H1 (cell line): ENCODE measurements at regions not wholly inside any gene's neighbourhood (a gene's known extent, or its start where the extent isn't known, plus 50 kb on each side); places are given as distances from the start of the nearest gene placed in this dataset.
"Not testable (repeated sequence)": the region's sequence is repeated elsewhere in the genome, so short reads cannot be mapped to it uniquely, and the experiment has no call there.

Experiments
- CHD2 ChIP-seq: IDR thresholded peaks from 2 replicates; pipeline ENCODE4 v1.6.1; 2012; ENCODE audit warnings: low read length, improper control_type of control experiment
- CTCF ChIP-seq, 3 experiments: IDR thresholded peaks; 1 replicate in 2 of 3; 2 replicates in 1 of 3; pipeline versions ENCODE4 v1.5.1 to v1.6.1; 2011; ENCODE audit warnings: low read length in 3 of 3, mild to moderate bottlenecking in 3 of 3, inconsistent platforms in 2 of 3, low read depth in 1 of 3, moderate library complexity in 1 of 3; ENCODE audit not compliant: insufficient read depth in 1 of 3; ENCODE audit errors: control extremely low read depth in 1 of 3
- EZH2 ChIP-seq: fragments of 200-600 bp; sonication (generic); IDR thresholded peaks from 2 replicates; pipeline ENCODE4 v1.7.1; 2012; ENCODE audit warnings: low read depth, mild to moderate bottlenecking, moderate library complexity, low read length, inconsistent platforms; ENCODE audit not compliant: severe bottlenecking
- NANOG ChIP-seq: IDR thresholded peaks from 2 replicates; pipeline ENCODE4 v1.6.1; 2011; ENCODE audit warnings: low read length, low read depth, mild to moderate bottlenecking, inconsistent platforms; ENCODE audit not compliant: insufficient read depth, poor library complexity, severe bottlenecking
- NRF1 ChIP-seq: IDR thresholded peaks from 2 replicates; pipeline ENCODE4 v1.6.1; 2011; ENCODE audit warnings: mild to moderate bottlenecking, low read depth, low read length, improper control_type of control experiment
- POLR2A ChIP-seq, 2 experiments: IDR thresholded peaks; 1 replicate in 1 of 2; 2 replicates in 1 of 2; pipeline ENCODE4 v1.6.1; 2011; ENCODE audit warnings: low read depth in 2 of 2, low read length in 2 of 2, mild to moderate bottlenecking in 2 of 2; ENCODE audit errors: control extremely low read depth in 1 of 2
- RAD21 ChIP-seq, 2 experiments: IDR thresholded peaks in 1 of 2; conservative IDR thresholded peaks in 1 of 2; 2 replicates each; pipeline ENCODE4 v1.6.1; 2011; ENCODE audit warnings: low read depth in 2 of 2, low read length in 2 of 2, improper control_type of control experiment in 1 of 2, inconsistent platforms in 1 of 2, mild to moderate bottlenecking in 1 of 2, moderate library complexity in 1 of 2
- SUZ12 ChIP-seq: fragments of 200-600 bp; sonication (generic); IDR thresholded peaks from 2 replicates; pipeline ENCODE4 v1.6.1; 2012; ENCODE audit warnings: mild to moderate bottlenecking, inconsistent platforms, low read length, moderate library complexity, mixed read lengths
- TAF1 ChIP-seq: IDR thresholded peaks from 2 replicates; pipeline ENCODE4 v1.6.1; 2011; ENCODE audit warnings: mild to moderate bottlenecking, low read depth, low read length
- TEAD4 ChIP-seq: IDR thresholded peaks from 2 replicates; pipeline ENCODE4 v1.6.1; 2012; ENCODE audit warnings: low read depth, low read length, inconsistent platforms, mixed read lengths
- YY1 ChIP-seq: IDR thresholded peaks from 2 replicates; pipeline ENCODE4 v1.6.1; 2011; ENCODE audit warnings: low read depth, mild to moderate bottlenecking, low read length
- TF ChIP-seq, protein P1 (sequence below): IDR thresholded peaks from 2 replicates; pipeline ENCODE4 v1.6.1; 2012; ENCODE audit warnings: inconsistent platforms

DNA sequence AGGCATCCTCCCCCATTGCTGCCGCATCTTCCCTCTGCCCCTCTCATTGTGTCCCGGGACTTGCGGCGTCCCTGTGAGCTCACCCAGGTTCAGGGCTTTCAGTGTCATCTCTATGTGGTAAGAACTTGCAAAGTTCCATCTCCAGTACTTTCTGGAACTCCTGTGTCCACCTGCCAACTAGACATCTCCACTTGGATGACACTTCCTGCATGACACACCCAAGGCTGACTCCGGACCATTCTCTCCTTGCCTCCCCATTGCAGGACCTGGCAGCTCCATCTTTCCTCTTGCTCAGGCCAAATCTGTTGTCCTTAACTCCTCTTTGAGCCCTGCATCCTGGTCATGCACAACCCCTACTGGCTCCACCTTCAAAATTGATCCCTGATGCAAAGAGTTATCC is 200.8 kb upstream of the TP53TG3 start:
- not testable (repeated sequence) for TF ChIP-seq CHD2; TEAD4; NANOG; NRF1; SUZ12; CTCF (IDR thresholded peaks at IDR 0.05; ENCODE audit: control extremely low read depth in 1 of 3, insufficient read depth in 1 of 3, low read depth in 1 of 3, low read length in 3 of 3); RAD21 (IDR thresholded peaks at IDR 0.05 in 1 of 2, conservative IDR thresholded peaks at IDR 0.05 in 1 of 2; ENCODE audit: low read depth in 2 of 2, low read length in 2 of 2); POLR2A (IDR thresholded peaks at IDR 0.05; ENCODE audit: control extremely low read depth in 1 of 2, low read depth in 2 of 2, low read length in 2 of 2); TAF1; YY1; EZH2
- TF ChIP-seq, protein P1, sequence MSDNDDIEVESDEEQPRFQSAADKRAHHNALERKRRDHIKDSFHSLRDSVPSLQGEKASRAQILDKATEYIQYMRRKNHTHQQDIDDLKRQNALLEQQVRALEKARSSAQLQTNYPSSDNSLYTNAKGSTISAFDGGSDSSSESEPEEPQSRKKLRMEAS = not testable (repeated sequence)
